ENCODE measurements at regions not wholly inside any gene's neighbourhood (a gene's known extent, or its start where the extent isn't known, plus 50 kb on each side); places are given as distances from the start of the nearest gene placed in this dataset.

DNA sequence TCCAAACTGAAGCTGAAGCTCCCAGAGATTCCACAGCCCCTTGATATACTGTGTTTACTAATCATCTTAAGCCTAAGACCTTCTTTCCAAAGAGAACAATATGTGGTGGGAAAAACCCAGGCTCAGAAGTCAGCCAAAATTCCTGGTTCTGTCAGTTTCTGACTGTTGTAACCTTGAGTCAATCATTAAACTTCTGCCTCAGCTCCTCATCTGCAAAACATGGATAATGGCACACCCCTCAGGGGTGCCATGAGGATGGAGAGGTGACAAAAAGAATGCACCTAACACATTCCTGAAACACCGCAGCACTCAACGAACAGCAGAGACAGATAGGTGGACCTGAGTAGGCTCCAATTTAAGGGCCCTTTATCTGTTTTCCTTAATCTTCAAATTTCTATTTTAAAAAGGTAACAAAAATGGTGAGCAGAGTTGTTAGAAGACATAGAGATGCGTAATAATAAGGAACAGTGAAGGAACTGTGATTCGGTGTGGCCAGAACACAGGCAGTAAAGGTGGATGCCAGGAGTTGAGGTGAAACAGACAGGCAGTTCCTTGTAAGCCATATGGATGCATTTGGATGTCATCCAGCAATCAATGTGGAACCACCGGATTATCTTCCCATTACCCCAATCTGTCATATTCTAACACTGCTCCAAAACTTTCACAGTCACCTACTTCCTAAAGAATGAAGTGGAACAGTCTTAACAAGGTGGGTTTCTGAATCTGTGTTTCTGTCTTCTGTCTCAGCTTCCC, 56.6 kb upstream of the DOCK9 start:
- Histone ChIP-seq H3K79me2 (ENCODE audit: insufficient read depth, low read length) (no peaks in the 10 kb centered on the region), H3K9me2 (ENCODE audit: low read depth, low read length) (no peaks in the 10 kb centered on the region), H3K4me3 (ENCODE audit: low read depth, low read length, poor library complexity, severe bottlenecking) (no peak overlapping the region), H3K9ac (ENCODE audit: low read length) (no peak overlapping the region), H3K4me2 (ENCODE audit: low read length) (no peak overlapping the region), H3K27me3 (ENCODE audit: insufficient read depth, low read length) (no peaks in the 10 kb centered on the region), H3K4me1 (ENCODE audit: insufficient read depth, low read length, severe bottlenecking) (no peaks in the 10 kb centered on the region), H3K9me3 (ENCODE audit: low read length) (no peaks in the 10 kb centered on the region), H3F3A (ENCODE audit: insufficient read depth, low read length) (no peaks in the 10 kb centered on the region), H3K36me3 (ENCODE audit: insufficient read depth, low read length) (no peaks in the 10 kb centered on the region), H2AFZ (ENCODE audit: low read length) (no peak overlapping the region), H4K20me1 (ENCODE audit: insufficient read depth, low read length) (no peaks in the 10 kb centered on the region), H3K27ac (ENCODE audit: low read depth, low read length, poor library complexity, severe bottlenecking) (no peak overlapping the region)
- TF ChIP-seq EZH2 (IDR thresholded peaks at IDR 0.05; ENCODE audit: borderline replicate concordance, low read length) = no peak
- TF ChIP-seq, protein P1, sequence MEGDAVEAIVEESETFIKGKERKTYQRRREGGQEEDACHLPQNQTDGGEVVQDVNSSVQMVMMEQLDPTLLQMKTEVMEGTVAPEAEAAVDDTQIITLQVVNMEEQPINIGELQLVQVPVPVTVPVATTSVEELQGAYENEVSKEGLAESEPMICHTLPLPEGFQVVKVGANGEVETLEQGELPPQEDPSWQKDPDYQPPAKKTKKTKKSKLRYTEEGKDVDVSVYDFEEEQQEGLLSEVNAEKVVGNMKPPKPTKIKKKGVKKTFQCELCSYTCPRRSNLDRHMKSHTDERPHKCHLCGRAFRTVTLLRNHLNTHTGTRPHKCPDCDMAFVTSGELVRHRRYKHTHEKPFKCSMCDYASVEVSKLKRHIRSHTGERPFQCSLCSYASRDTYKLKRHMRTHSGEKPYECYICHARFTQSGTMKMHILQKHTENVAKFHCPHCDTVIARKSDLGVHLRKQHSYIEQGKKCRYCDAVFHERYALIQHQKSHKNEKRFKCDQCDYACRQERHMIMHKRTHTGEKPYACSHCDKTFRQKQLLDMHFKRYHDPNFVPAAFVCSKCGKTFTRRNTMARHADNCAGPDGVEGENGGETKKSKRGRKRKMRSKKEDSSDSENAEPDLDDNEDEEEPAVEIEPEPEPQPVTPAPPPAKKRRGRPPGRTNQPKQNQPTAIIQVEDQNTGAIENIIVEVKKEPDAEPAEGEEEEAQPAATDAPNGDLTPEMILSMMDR (IDR thresholded peaks at IDR 0.05; ENCODE audit: low read length) = no peak

DNA sequence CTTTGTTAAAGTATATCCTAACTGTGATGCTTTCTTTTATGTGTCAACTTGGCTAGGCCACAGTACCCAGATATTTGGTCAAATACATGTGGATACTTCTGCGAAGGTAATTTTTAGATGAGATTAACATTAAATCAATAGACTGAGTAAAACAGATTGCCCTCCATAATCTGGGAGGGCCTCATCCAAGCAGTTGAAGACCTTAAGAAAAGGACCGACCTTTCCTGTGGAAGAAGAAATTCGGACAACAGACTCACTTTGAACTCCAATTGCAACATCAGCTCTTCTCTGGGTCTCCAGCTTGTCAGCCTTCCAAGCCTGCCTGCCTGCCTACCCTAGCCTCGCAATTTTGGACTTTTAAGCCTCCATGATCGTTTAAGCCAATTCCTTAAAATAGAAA, 57.9 kb upstream of the DOCK9 start:
- H3K79me2 ChIP-seq (ENCODE audit: insufficient read depth, low read length) = no peaks in the 10 kb centered on the region
- no peak overlapping the region for H3K4me3 ChIP-seq (ENCODE audit: low read depth, low read length, poor library complexity, severe bottlenecking)
- no peak overlapping the region for H3K27ac ChIP-seq (ENCODE audit: low read depth, low read length, poor library complexity, severe bottlenecking)
- no peaks in the 10 kb centered on the region for H3K9me3 ChIP-seq (ENCODE audit: low read length)
- no peaks in the 10 kb centered on the region for H3K27me3 ChIP-seq (ENCODE audit: insufficient read depth, low read length)
- H4K20me1 ChIP-seq (ENCODE audit: insufficient read depth, low read length) = no peaks in the 10 kb centered on the region
- no peak overlapping the region for H3K9ac ChIP-seq (ENCODE audit: low read length)
- H2AFZ ChIP-seq (ENCODE audit: low read length) = no peak overlapping the region
- no peaks in the 10 kb centered on the region for H3K36me3 ChIP-seq (ENCODE audit: insufficient read depth, low read length)
- H3K9me2 ChIP-seq (ENCODE audit: low read depth, low read length) = no peaks in the 10 kb centered on the region
- no peaks in the 10 kb centered on the region for H3F3A ChIP-seq (ENCODE audit: insufficient read depth, low read length)
- no peaks in the 10 kb centered on the region for H3K4me1 ChIP-seq (ENCODE audit: insufficient read depth, low read length, severe bottlenecking)
- no peak overlapping the region for H3K4me2 ChIP-seq (ENCODE audit: low read length)
- TF ChIP-seq EZH2 (IDR thresholded peaks at IDR 0.05; ENCODE audit: borderline replicate concordance, low read length) = no peak

DNA sequence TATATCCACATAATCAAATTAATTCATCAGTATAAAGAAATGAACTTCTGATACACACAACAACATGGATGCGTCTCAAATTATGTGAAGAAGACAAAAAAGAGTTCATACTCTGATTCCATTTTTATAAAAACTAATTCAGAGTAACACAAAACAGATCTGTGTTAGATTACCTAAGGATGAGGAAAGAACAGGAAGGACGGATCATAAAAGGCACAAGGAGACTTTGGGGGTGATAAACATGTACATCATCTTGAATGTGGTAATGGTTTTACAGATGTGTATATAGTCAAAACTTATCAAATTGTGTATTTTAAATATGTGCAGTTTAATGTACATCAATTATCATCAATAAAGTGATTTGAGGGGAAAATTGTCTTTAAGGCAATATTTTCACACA, 59.9 kb upstream of the DOCK9 start:
- no peaks in the 10 kb centered on the region for H3K79me2 ChIP-seq (ENCODE audit: insufficient read depth, low read length)
- no peaks in the 10 kb centered on the region for H3K9me3 ChIP-seq (ENCODE audit: low read length)
- no peaks in the 10 kb centered on the region for H3K4me1 ChIP-seq (ENCODE audit: insufficient read depth, low read length, severe bottlenecking)

More for the DNA sequence above, 59.9 kb upstream of the DOCK9 start:
- H4K20me1 ChIP-seq (ENCODE audit: insufficient read depth, low read length) = no peaks in the 10 kb centered on the region
- H2AFZ ChIP-seq (ENCODE audit: low read length) = no peak overlapping the region
- H3F3A ChIP-seq (ENCODE audit: insufficient read depth, low read length) = no peaks in the 10 kb centered on the region
- H3K9me2 ChIP-seq (ENCODE audit: low read depth, low read length) = no peaks in the 10 kb centered on the region
- H3K9ac ChIP-seq (ENCODE audit: low read length) = no peak overlapping the region
- TF ChIP-seq, protein P1 (IDR thresholded peaks at IDR 0.05; ENCODE audit: low read length) = no peak
- no peak for TF ChIP-seq EZH2 (IDR thresholded peaks at IDR 0.05; ENCODE audit: borderline replicate concordance, low read length)
- H3K27me3 ChIP-seq (ENCODE audit: insufficient read depth, low read length) = no peaks in the 10 kb centered on the region
- H3K4me2 ChIP-seq (ENCODE audit: low read length) = no peak overlapping the region
- H3K36me3 ChIP-seq (ENCODE audit: insufficient read depth, low read length) = no peaks in the 10 kb centered on the region
- no peak overlapping the region for H3K27ac ChIP-seq (ENCODE audit: low read depth, low read length, poor library complexity, severe bottlenecking)
- no peak overlapping the region for H3K4me3 ChIP-seq (ENCODE audit: low read depth, low read length, poor library complexity, severe bottlenecking)
